H9 (cell line): ENCODE measurements at regions not wholly inside any gene's neighbourhood (a gene's known extent, or its start where the extent isn't known, plus 50 kb on each side); places are given as distances from the start of the nearest gene placed in this dataset.

ENCODE experiments used
- DNase-seq: peaks from one replicate; pipeline ENCODE4 v3.0.0-alpha.2; 2017
- H2AFZ ChIP-seq: one replicate; pipeline ENCODE4 v1.6.1; 2013; ENCODE audit warnings: mild to moderate bottlenecking, low read length, control low read depth, moderate library complexity
- H2AK5ac ChIP-seq: 2 replicates; pipeline ENCODE4 v1.6.1; 2013; ENCODE audit warnings: low read length, control low read depth, mixed read lengths; ENCODE audit not compliant: insufficient read length
- H2BK120ac ChIP-seq: one replicate; pipeline ENCODE4 v1.6.1; 2013; ENCODE audit warnings: low read depth, mild to moderate bottlenecking, low read length, control low read depth, inconsistent platforms; ENCODE audit not compliant: poor library complexity, severe bottlenecking
- H2BK12ac ChIP-seq: 2 replicates; pipeline ENCODE4 v1.6.1; 2013; ENCODE audit warnings: low read length, control low read depth, mixed read lengths, low read depth; ENCODE audit not compliant: insufficient read length
- H2BK15ac ChIP-seq: 2 replicates; pipeline ENCODE4 v1.6.1; 2013; ENCODE audit warnings: low read depth, low read length, control low read depth
- H2BK20ac ChIP-seq: one replicate; pipeline ENCODE4 v1.6.1; 2013; ENCODE audit warnings: low read depth, mild to moderate bottlenecking, low read length, control low read depth, inconsistent platforms; ENCODE audit not compliant: poor library complexity, severe bottlenecking
- H2BK5ac ChIP-seq: 2 replicates; pipeline ENCODE4 v1.6.1; 2013; ENCODE audit warnings: low read length, control low read depth, mixed read lengths; ENCODE audit not compliant: insufficient read length
- H3K14ac ChIP-seq: 2 replicates; pipeline ENCODE4 v1.6.1; 2013; ENCODE audit warnings: low read length, control low read depth; ENCODE audit not compliant: insufficient read depth
- H3K18ac ChIP-seq: 2 replicates; pipeline ENCODE4 v1.6.1; 2013; ENCODE audit warnings: low read depth, mild to moderate bottlenecking, mixed read lengths, low read length, control low read depth; ENCODE audit not compliant: insufficient read length
- H3K23ac ChIP-seq: 2 replicates; pipeline ENCODE4 v1.6.1; 2013; ENCODE audit warnings: low read length, control low read depth, mixed read lengths, low read depth; ENCODE audit not compliant: insufficient read length
- H3K23me2 ChIP-seq: 2 replicates; pipeline ENCODE4 v1.6.1; 2013; ENCODE audit warnings: low read depth, mild to moderate bottlenecking, mixed read lengths, low read length, control low read depth; ENCODE audit not compliant: insufficient read length, poor library complexity, severe bottlenecking
- H3K27ac ChIP-seq: 2 replicates; pipeline ENCODE4 v1.5.1; 2013; ENCODE audit warnings: low read length, control low read depth, mixed read lengths, low read depth; ENCODE audit not compliant: insufficient read length
- H3K27me3 ChIP-seq: 2 replicates; pipeline ENCODE4 v1.6.1; 2013; ENCODE audit warnings: low read length, control low read depth, inconsistent platforms; ENCODE audit not compliant: insufficient read depth
- H3K4ac ChIP-seq: 2 replicates; pipeline ENCODE4 v1.6.1; 2013; ENCODE audit warnings: low read depth, mild to moderate bottlenecking, control low read depth, inconsistent platforms, low read length, moderate library complexity
- H3K4me1 ChIP-seq: 2 replicates; pipeline ENCODE4 v1.6.1; 2013; ENCODE audit warnings: low read length, control low read depth, inconsistent platforms; ENCODE audit not compliant: insufficient read depth
- H3K4me2 ChIP-seq: 2 replicates; pipeline ENCODE4 v1.6.1; 2013; ENCODE audit warnings: low read length, control low read depth, mixed read lengths; ENCODE audit not compliant: insufficient read length, insufficient read depth
- H3K56ac ChIP-seq: 2 replicates; pipeline ENCODE4 v1.6.1; 2013; ENCODE audit warnings: low read depth, mild to moderate bottlenecking, mixed read lengths, low read length, control low read depth; ENCODE audit not compliant: insufficient read length
- H3K79me1 ChIP-seq: 2 replicates; pipeline ENCODE4 v1.6.1; 2013; ENCODE audit warnings: low read depth, mild to moderate bottlenecking, moderate library complexity, low read length, control low read depth, inconsistent platforms; ENCODE audit not compliant: insufficient read depth, poor library complexity, severe bottlenecking
- H3K79me2 ChIP-seq: 2 replicates; pipeline ENCODE4 v1.6.1; 2013; ENCODE audit warnings: low read length, control low read depth, inconsistent platforms; ENCODE audit not compliant: insufficient read depth
- H3K9ac ChIP-seq: 2 replicates; pipeline ENCODE4 v1.6.1; 2013; ENCODE audit warnings: low read length, control low read depth, mixed read lengths; ENCODE audit not compliant: insufficient read length; ENCODE audit errors: extremely low read depth
- H3K9me3 ChIP-seq: one replicate; pipeline ENCODE4 v1.6.1; 2013; ENCODE audit warnings: low read depth, low read length, inconsistent platforms; ENCODE audit not compliant: control insufficient read depth
- H3T11ph ChIP-seq: one replicate; pipeline ENCODE4 v1.6.1; 2013; ENCODE audit warnings: mild to moderate bottlenecking, low read length, control low read depth, inconsistent platforms
- H4K20me1 ChIP-seq: one replicate; pipeline ENCODE4 v1.6.1; 2013; ENCODE audit not compliant: control insufficient read depth, insufficient read length, insufficient read depth
- H4K5ac ChIP-seq: 2 replicates; pipeline ENCODE4 v1.6.1; 2013; ENCODE audit warnings: low read depth, mild to moderate bottlenecking, mixed read lengths, low read length, control low read depth; ENCODE audit not compliant: insufficient read length
- H4K8ac ChIP-seq: replicated peaks from 2 replicates; pipeline ENCODE4 v1.6.1; 2013; ENCODE audit warnings: low read length, control low read depth, mixed read lengths, low read depth; ENCODE audit not compliant: insufficient read length
- H4K91ac ChIP-seq: 2 replicates; pipeline ENCODE4 v1.6.1; 2013; ENCODE audit warnings: low read depth, mild to moderate bottlenecking, moderate library complexity, mixed read lengths, low read length, control low read depth; ENCODE audit not compliant: insufficient read length
- H3K27ac Mint-ChIP-seq, 3 experiments: 2 replicates in 2 of 3; 3 replicates in 1 of 3; pipeline ENCODE4 v1.8.0; 2020 to 2021; ENCODE audit warnings: mixed read lengths in 3 of 3, mild to moderate bottlenecking in 1 of 3, moderate library complexity in 1 of 3
- H3K27me3 Mint-ChIP-seq: 2 replicates; pipeline ENCODE4 v1.8.0; 2021; ENCODE audit warnings: low read depth, mild to moderate bottlenecking, moderate library complexity, mixed read lengths
- H3K36me3 Mint-ChIP-seq, 3 experiments: 2 replicates in 2 of 3; 3 replicates in 1 of 3; pipeline ENCODE4 v1.8.0; 2020 to 2021; ENCODE audit warnings: low read depth in 3 of 3, mixed read lengths in 3 of 3; ENCODE audit not compliant: insufficient read depth in 1 of 3
- H3K4me1 Mint-ChIP-seq, 2 experiments: 2 replicates each; pipeline ENCODE4 v1.8.0; 2020; ENCODE audit warnings: mixed read lengths in 2 of 2
- H3K4me3 Mint-ChIP-seq, 2 experiments: 2 replicates in 1 of 2; 3 replicates in 1 of 2; pipeline ENCODE4 v1.8.0; 2020 to 2021; ENCODE audit warnings: mild to moderate bottlenecking in 2 of 2, mixed read lengths in 2 of 2, moderate library complexity in 1 of 2
- H3K9me3 Mint-ChIP-seq, 2 experiments: 2 replicates in 1 of 2; 3 replicates in 1 of 2; pipeline ENCODE4 v1.8.0; 2020; ENCODE audit warnings: mild to moderate bottlenecking in 2 of 2, mixed read lengths in 2 of 2, moderate library complexity in 1 of 2
- WGBS: extraction: QIAGEN DNeasy Blood & Tissue Kit; methylation state at CpG from one replicate; pipeline ENCODE4 v1.1.7; 2013; ENCODE audit warnings: missing lambda C conversion rate, low lambda C conversion rate, mixed read lengths; ENCODE audit not compliant: insufficient read length; ENCODE audit errors: extremely low coverage; 5-methylcytosine and 5-hydroxymethylcytosine counted together
- TF ChIP-seq, protein P1 (sequence below): fragments of 200-600 bp; sonication (generic); conservative IDR thresholded peaks from 3 replicates; pipeline ENCODE4 v1.8.0; 2021; ENCODE audit warnings: antibody characterized with exemption, mild to moderate bottlenecking

DNA sequence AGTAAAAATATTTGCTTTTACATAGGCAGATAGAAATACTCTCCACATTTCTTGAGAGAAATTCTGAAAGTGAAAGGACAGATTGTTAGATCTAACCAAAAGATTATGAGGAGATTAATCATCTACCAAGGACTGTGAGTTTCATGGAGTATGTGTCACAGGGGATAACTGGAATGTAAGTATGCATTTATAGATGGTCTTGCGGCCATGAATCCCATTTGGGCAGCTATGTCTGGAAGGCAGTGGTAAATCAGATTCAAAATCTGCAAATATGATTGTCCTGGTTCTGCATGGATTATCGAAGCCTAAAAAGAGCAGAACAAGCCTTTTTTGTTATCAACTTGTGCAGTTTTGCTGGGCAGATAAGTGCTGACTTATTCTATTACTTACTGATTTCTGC lies 293.8 kb downstream of the RFPL4B start:
- DNase-seq, result no peak
- no peak overlapping the region for H4K8ac ChIP-seq
- no peak overlapping the region for H2BK5ac ChIP-seq
- Mint-ChIP-seq H3K9me3 (no peaks in the 10 kb centered on the region), H3K4me1 (no peaks in the 10 kb centered on the region), H3K4me3 (no peak overlapping the region), H3K36me3 (no peaks in the 10 kb centered on the region), H3K27me3 (no peaks in the 10 kb centered on the region), H3K27ac (no peak overlapping the region)
- H4K20me1 ChIP-seq, result no peaks in the 10 kb centered on the region
- no peaks in the 10 kb centered on the region for H3K27me3 ChIP-seq
- H3K23ac ChIP-seq, result no peak overlapping the region
- no peaks in the 10 kb centered on the region for H3K79me2 ChIP-seq
- no peaks in the 10 kb centered on the region for H3K4me1 ChIP-seq
- no peak overlapping the region for H3K27ac ChIP-seq
- TF ChIP-seq, protein P1, sequence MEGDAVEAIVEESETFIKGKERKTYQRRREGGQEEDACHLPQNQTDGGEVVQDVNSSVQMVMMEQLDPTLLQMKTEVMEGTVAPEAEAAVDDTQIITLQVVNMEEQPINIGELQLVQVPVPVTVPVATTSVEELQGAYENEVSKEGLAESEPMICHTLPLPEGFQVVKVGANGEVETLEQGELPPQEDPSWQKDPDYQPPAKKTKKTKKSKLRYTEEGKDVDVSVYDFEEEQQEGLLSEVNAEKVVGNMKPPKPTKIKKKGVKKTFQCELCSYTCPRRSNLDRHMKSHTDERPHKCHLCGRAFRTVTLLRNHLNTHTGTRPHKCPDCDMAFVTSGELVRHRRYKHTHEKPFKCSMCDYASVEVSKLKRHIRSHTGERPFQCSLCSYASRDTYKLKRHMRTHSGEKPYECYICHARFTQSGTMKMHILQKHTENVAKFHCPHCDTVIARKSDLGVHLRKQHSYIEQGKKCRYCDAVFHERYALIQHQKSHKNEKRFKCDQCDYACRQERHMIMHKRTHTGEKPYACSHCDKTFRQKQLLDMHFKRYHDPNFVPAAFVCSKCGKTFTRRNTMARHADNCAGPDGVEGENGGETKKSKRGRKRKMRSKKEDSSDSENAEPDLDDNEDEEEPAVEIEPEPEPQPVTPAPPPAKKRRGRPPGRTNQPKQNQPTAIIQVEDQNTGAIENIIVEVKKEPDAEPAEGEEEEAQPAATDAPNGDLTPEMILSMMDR, result no peak
- no peak overlapping the region for H2AFZ ChIP-seq
- no peak overlapping the region for H3K14ac ChIP-seq
- no peak overlapping the region for H2BK15ac ChIP-seq
- H3T11ph ChIP-seq, result no peak overlapping the region
- no peak overlapping the region for H2BK120ac ChIP-seq
- H2BK20ac ChIP-seq, result no peak overlapping the region
- no peak overlapping the region for H3K56ac ChIP-seq
- no CpG with 5 or more reads among the region's 2 CpGs for WGBS
- H3K18ac ChIP-seq, result no peak overlapping the region
- no peaks in the 10 kb centered on the region for H3K23me2 ChIP-seq
- no peaks in the 10 kb centered on the region for H3K79me1 ChIP-seq
- H3K9ac ChIP-seq, result no peak overlapping the region
- H3K4ac ChIP-seq, result no peak overlapping the region
- H3K9me3 ChIP-seq, result no peaks in the 10 kb centered on the region
- H3K4me2 ChIP-seq, result no peak overlapping the region
- H4K91ac ChIP-seq, result no peak overlapping the region
- no peak overlapping the region for H4K5ac ChIP-seq
- no peak overlapping the region for H2BK12ac ChIP-seq
- no peak overlapping the region for H2AK5ac ChIP-seq
